Endodermal cell (in vitro differentiated cells): ENCODE measurements at regions not wholly inside any gene's neighbourhood (a gene's known extent, or its start where the extent isn't known, plus 50 kb on each side); places are given as distances from the start of the nearest gene placed in this dataset.

Experiments
- DNase-seq: peaks from one replicate; pipeline ENCODE4 v3.0.0-alpha.2; 2017
- H3K27ac ChIP-seq: 2 replicates; pipeline ENCODE4 v1.5.1; 2013; ENCODE audit warnings: mild to moderate bottlenecking, low read depth, low read length, moderate library complexity
- H3K27me3 ChIP-seq: 2 replicates; pipeline ENCODE4 v1.6.1; 2013; ENCODE audit warnings: mild to moderate bottlenecking, low read length, moderate library complexity; ENCODE audit not compliant: insufficient read depth, control insufficient read depth, poor library complexity, severe bottlenecking
- H3K36me3 ChIP-seq: 2 replicates; pipeline ENCODE4 v1.7.0; 2013; ENCODE audit warnings: mild to moderate bottlenecking, low read length, moderate library complexity; ENCODE audit not compliant: control insufficient read depth, insufficient read depth
- H3K4me1 ChIP-seq: one replicate; pipeline ENCODE4 v1.7.0; 2013; ENCODE audit warnings: low read length; ENCODE audit not compliant: control insufficient read depth, insufficient read depth
- H3K4me3 ChIP-seq: 2 replicates; pipeline ENCODE4 v1.5.1; 2013; ENCODE audit warnings: mild to moderate bottlenecking, low read length, moderate library complexity
- H3K9ac ChIP-seq: 2 replicates; pipeline ENCODE4 v1.6.1; 2013; ENCODE audit warnings: mild to moderate bottlenecking, low read length, moderate library complexity; ENCODE audit not compliant: poor library complexity, severe bottlenecking; ENCODE audit errors: extremely low read depth
- H3K9me3 ChIP-seq: 2 replicates; pipeline ENCODE4 v1.6.1; 2013; ENCODE audit warnings: mild to moderate bottlenecking, low read length, moderate library complexity; ENCODE audit not compliant: control insufficient read depth
- H3K27ac Mint-ChIP-seq: 2 replicates; pipeline ENCODE4 v1.8.0; 2020; ENCODE audit warnings: mixed read lengths
- H3K27me3 Mint-ChIP-seq: 2 replicates; pipeline ENCODE4 v1.8.0; 2021; ENCODE audit warnings: mild to moderate bottlenecking, mixed read lengths; ENCODE audit not compliant: insufficient read depth
- H3K36me3 Mint-ChIP-seq: 2 replicates; pipeline ENCODE4 v1.8.0; 2020; ENCODE audit warnings: low read depth, mixed read lengths
- H3K4me1 Mint-ChIP-seq: 2 replicates; pipeline ENCODE4 v1.8.0; 2020; ENCODE audit warnings: mixed read lengths
- H3K4me3 Mint-ChIP-seq: 2 replicates; pipeline ENCODE4 v1.8.0; 2020; ENCODE audit warnings: mild to moderate bottlenecking, moderate library complexity, mixed read lengths
- H3K9me3 Mint-ChIP-seq: 2 replicates; pipeline ENCODE4 v1.8.0; 2020; ENCODE audit warnings: mild to moderate bottlenecking, mixed read lengths
- WGBS, 2 experiments: methylation state at CpG; one replicate each; pipeline versions ENCODE4 v1.1.5 to v1.1.7; 2013; ENCODE audit warnings: missing lambda C conversion rate in 2 of 2, mixed read lengths in 1 of 2; ENCODE audit not compliant: insufficient coverage in 1 of 2, insufficient read length in 1 of 2; 5-methylcytosine and 5-hydroxymethylcytosine counted together
- TF ChIP-seq, protein P1 (sequence below): fragments of 200-600 bp; sonication (generic); conservative IDR thresholded peaks from 2 replicates; pipeline ENCODE4 v1.5.0; 2021; ENCODE audit warnings: antibody characterized with exemption, mild to moderate bottlenecking

DNA sequence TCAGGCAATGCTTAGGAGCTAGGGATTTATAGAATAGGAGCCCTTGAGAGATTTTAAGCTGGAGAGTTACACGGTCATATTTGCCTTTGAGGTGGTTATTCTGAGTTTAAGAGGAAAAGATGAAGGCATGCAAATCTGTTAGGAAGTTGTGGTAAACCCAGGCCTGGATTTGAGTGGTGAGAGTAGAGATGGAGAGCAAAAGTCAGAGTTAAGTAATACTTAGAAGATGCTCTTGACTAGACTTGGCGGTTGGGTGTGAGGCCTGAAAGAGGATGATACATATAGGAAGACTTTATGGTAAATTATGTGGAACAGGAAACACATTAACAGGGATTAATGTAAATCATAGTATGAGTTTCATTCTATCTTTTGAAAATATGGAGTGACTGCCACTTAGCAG lies 136.0 kb upstream of the ARX start:
- H3K4me1 Mint-ChIP-seq, result no peaks in the 10 kb centered on the region
- H3K9ac ChIP-seq, result no peak overlapping the region
- H3K9me3 Mint-ChIP-seq, result no peaks in the 10 kb centered on the region
- H3K36me3 Mint-ChIP-seq, result no peaks in the 10 kb centered on the region
- no peak for DNase-seq
- H3K4me3 Mint-ChIP-seq, result no peak overlapping the region
- WGBS, 2 experiments, result 80 to 88% methylated on average over 1 to 2 of the region's 2 CpGs
- TF ChIP-seq, protein P1, sequence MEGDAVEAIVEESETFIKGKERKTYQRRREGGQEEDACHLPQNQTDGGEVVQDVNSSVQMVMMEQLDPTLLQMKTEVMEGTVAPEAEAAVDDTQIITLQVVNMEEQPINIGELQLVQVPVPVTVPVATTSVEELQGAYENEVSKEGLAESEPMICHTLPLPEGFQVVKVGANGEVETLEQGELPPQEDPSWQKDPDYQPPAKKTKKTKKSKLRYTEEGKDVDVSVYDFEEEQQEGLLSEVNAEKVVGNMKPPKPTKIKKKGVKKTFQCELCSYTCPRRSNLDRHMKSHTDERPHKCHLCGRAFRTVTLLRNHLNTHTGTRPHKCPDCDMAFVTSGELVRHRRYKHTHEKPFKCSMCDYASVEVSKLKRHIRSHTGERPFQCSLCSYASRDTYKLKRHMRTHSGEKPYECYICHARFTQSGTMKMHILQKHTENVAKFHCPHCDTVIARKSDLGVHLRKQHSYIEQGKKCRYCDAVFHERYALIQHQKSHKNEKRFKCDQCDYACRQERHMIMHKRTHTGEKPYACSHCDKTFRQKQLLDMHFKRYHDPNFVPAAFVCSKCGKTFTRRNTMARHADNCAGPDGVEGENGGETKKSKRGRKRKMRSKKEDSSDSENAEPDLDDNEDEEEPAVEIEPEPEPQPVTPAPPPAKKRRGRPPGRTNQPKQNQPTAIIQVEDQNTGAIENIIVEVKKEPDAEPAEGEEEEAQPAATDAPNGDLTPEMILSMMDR, result no peak
- no peaks in the 10 kb centered on the region for H3K27me3 ChIP-seq
- H3K9me3 ChIP-seq, result no peaks in the 10 kb centered on the region
- H3K27ac Mint-ChIP-seq, result no peak overlapping the region
- no peaks in the 10 kb centered on the region for H3K36me3 ChIP-seq
- H3K4me3 ChIP-seq, result no peak overlapping the region
- H3K4me1 ChIP-seq, result no peaks in the 10 kb centered on the region
- no peak overlapping the region for H3K27ac ChIP-seq
- no peaks in the 10 kb centered on the region for H3K27me3 Mint-ChIP-seq

DNA sequence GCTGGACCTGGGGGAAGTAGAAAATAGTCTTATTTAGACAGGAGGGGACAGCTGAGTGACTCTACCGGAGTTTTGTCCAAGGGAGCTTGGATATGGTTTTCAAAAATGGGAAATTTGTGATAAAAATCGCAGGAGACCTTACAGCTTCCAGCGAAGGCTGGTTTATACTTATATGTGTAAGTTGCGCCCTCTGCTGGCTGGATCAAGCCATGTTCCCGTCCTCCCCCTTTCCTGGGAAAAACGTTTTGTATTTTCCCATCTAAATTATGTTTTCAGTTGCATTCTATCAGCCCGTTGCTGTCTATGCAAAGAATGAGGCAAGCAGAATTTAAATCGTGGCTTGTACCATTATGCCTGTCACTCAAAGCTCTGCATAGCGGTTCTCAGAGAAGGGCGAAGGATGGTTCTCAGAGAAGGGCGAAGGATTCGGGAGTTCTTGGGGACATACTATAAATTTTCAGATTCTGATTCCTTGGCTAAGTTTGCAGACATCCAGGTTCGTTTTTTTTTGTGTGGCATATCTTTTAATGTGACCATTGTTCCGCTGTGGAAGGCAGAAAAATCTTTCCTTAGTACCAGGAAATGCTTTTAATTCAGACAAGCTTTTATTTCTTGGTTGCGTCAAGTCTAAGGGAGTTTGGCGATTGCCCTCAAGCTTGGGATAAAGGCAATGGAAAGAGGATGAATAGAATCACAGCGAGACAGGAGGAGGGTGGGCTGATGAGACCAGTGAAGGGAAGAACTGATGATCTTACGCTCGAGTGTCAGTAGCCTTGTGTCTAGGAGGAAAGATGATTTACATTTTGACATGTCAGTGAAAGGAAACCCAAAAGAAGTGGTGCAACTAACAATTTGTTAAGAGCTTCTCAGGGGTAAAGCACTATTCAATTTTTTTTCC lies 128.5 kb upstream of the ARX start:
- H3K27me3 ChIP-seq, result no peaks in the 10 kb centered on the region
- no peaks in the 10 kb centered on the region for H3K36me3 Mint-ChIP-seq
- H3K27ac ChIP-seq, result no peak overlapping the region
- H3K9me3 ChIP-seq, result no peaks in the 10 kb centered on the region
- peaks cover 4% of the 10 kb centered on the region for H3K4me1 Mint-ChIP-seq
- H3K4me1 ChIP-seq, result no peaks in the 10 kb centered on the region
- H3K9ac ChIP-seq, result no peak overlapping the region
- TF ChIP-seq, protein P1, result peak; percentile 95
- no peaks in the 10 kb centered on the region for H3K36me3 ChIP-seq
- H3K27me3 Mint-ChIP-seq, result peaks cover 6% of the 10 kb centered on the region
- H3K4me3 ChIP-seq, result no peak overlapping the region
- H3K4me3 Mint-ChIP-seq, result no peak overlapping the region
- no peaks in the 10 kb centered on the region for H3K9me3 Mint-ChIP-seq
- DNase-seq, result peak; percentile 87
- WGBS, 2 experiments, result 25 to 31% methylated on average over 6 to 19 of the region's 19 CpGs
- no peak overlapping the region for H3K27ac Mint-ChIP-seq

DNA sequence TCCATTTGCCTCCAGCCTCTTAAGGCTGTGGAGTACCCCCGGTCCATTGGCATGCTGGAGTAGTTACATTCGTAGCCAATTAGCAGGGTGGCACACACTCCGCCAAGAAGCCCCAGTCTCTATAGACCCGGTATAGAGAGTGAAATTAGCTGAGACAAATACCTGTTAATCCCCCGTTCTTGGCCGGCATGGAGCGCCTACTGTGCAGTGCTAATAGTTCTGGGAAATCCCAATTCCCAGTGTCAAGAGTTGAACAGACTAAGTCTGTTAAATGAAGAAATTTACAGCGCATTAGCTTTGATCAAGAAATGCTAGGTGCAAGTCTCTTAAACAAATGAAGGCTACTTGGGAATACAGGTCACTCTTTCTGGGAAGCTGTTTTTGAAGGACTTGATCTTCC lies 127.8 kb upstream of the ARX start:
- H3K36me3 Mint-ChIP-seq, result no peaks in the 10 kb centered on the region
- 70 to 93% methylated on average over 3 to 8 of the region's 8 CpGs for WGBS, 2 experiments
- no peaks in the 10 kb centered on the region for H3K9me3 Mint-ChIP-seq
- DNase-seq, result peak; percentile 49
- no peaks in the 10 kb centered on the region for H3K27me3 ChIP-seq
- H3K9ac ChIP-seq, result no peak overlapping the region
- no peaks in the 10 kb centered on the region for H3K9me3 ChIP-seq
- no peak overlapping the region for H3K4me3 ChIP-seq
- H3K4me3 Mint-ChIP-seq, result no peak overlapping the region
- TF ChIP-seq, protein P1, result no peak
- H3K4me1 ChIP-seq, result no peaks in the 10 kb centered on the region
- no peak overlapping the region for H3K27ac ChIP-seq
- H3K4me1 Mint-ChIP-seq, result peaks cover 4% of the 10 kb centered on the region
- H3K27ac Mint-ChIP-seq, result no peak overlapping the region
- H3K27me3 Mint-ChIP-seq, result peaks cover 6% of the 10 kb centered on the region
- H3K36me3 ChIP-seq, result no peaks in the 10 kb centered on the region
